Activated CD8-positive, alpha-beta memory T cell treated with anti-CD3 and anti-CD28 coated beads, Interleukin-2, amount 50 U/mL, for 48 hours (primary cell): ENCODE measurements at regions not wholly inside any gene's neighbourhood (a gene's known extent, or its start where the extent isn't known, plus 50 kb on each side); places are given as distances from the start of the nearest gene placed in this dataset.

Experiments
- DNase-seq: peaks from one replicate; pipeline ENCODE4 v3.0.0-alpha.2; 2020

GRCh38 chr14:98704441-98704840 lies 567.6 kb downstream of the BCL11B start:
- no peak for DNase-seq

DNA sequence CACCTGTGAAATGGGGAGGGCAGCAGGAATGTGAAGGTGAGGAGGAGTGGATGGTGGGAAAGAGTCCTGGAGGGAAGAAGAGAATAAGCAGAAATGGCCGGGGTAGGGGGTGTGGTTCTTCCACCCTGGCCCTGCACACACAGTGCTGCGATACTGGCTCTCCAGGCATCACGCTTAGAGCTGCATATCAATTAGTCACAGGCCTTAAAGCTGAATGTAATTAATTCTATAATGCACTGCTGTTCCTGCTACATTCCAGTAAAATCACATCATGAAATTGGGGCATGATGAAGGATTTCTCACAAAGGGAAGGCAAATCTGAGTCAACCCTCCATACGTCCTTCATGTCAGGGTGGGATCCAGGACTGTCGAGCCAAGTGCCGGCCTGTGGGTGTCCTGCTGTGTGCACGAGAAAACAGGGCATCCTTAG lies 566.1 kb downstream of the BCL11B start:
- DNase-seq = no peak

DNA sequence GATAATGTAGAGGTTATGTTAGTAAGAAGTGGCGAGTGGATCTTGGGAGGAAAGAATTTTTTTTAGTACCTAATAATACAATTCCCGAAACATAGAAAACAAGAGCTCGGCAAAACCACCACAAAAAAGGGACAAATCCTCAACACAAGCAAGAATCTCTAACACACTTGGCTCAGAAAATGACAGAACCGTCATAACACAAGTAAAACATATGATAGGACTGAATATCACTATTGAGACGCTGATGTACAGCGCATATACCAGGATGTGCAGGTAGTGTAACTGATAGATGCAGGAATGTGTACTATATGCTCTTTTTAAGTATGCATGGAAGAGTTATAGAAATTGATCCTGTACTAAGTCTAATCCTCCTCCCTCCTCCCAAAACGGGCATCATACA lies 564.5 kb downstream of the BCL11B start:
- DNase-seq = no peak

DNA sequence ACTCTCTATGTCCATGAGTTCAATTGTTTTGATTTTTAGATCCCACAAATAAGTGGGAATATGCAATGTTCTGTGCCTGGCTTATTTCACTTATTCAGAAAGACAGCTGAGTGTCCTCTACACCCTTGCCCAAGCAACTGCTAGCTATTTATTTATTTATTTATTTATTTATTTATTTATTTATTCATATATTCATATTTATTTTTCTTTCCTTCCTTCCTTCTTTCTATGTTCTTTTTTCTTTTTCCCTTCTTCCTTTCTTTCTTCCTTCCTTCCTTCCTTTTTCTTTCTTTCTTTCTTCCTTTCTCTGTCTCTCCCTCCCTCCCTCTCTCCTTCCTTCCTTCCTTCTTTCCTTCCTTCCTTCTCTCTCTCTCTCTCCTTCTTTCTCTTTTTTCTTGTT lies 563.4 kb downstream of the BCL11B start:
- no peak for DNase-seq

DNA sequence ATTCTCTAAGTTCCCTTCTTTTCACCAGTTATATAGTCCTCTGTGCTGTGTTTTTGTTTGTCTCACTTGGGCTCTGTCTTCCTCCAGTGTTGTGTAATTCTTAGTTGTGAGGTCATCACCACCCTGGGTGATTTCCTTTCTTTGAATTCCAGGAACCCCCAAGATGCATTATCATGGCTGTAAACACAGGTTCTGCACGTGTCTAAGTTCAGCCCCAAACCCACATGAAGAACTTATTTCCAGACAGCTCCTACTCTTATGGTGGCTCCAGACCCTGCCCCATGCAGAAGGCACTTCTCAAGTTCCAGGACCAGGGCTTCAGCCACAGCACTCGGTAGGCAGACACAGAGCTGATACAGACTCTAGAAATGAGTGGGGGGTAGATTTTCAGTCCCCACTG lies 560.5 kb downstream of the BCL11B start:
- DNase-seq = no peak

GRCh38 chr14:98714626-98715425 lies 557.2 kb downstream of the BCL11B start:
- no peak for DNase-seq

DNA sequence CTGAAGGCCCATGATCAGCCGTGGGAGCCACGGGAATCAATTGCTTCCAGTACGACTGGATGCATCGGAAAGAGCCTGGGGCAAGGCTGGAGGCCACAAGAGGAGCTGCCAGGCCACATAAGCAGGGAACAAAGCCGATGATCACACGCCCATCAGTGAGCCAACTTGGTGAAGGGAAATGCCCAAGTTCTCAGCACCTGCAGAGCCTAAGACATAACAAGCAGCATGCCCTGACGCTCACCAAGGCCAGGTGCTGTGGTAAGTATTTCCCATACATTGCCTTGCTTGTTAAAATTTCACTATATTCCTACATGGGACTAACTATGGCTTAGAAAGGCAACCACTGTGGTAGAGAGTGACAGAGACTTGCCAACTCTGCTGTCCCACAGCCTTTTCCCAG lies 555.9 kb downstream of the BCL11B start:
- DNase-seq = no peak

- no peak for DNase-seq
Measured at GRCh38 chr14:98721061-98721460, 550.9 kb downstream of the BCL11B start.

DNA sequence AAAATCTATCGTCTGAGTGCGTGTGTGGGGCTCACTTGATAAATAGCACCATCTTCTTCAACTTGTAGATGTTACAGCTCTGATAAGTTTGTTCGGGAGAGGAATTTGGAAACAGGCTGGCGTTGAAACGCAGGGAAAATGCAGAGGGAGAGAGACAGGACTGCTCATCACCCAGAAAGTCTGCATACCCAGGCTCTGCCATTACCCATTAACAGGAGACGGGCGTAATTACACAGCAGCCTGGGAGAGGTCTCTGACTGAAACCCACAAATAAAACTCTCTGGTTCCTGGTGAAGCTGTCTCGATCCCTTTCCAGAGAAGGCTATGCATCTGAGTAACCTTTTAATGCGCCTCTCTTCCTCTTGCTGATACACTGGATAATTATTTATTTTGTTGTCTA lies 547.3 kb downstream of the BCL11B start:
- no peak for DNase-seq

GRCh38 chr14:98725191-98725590 lies 546.8 kb downstream of the BCL11B start:
- no peak for DNase-seq

- no peak for DNase-seq
Measured at GRCh38 chr14:98725676-98726075, 546.3 kb downstream of the BCL11B start.

DNA sequence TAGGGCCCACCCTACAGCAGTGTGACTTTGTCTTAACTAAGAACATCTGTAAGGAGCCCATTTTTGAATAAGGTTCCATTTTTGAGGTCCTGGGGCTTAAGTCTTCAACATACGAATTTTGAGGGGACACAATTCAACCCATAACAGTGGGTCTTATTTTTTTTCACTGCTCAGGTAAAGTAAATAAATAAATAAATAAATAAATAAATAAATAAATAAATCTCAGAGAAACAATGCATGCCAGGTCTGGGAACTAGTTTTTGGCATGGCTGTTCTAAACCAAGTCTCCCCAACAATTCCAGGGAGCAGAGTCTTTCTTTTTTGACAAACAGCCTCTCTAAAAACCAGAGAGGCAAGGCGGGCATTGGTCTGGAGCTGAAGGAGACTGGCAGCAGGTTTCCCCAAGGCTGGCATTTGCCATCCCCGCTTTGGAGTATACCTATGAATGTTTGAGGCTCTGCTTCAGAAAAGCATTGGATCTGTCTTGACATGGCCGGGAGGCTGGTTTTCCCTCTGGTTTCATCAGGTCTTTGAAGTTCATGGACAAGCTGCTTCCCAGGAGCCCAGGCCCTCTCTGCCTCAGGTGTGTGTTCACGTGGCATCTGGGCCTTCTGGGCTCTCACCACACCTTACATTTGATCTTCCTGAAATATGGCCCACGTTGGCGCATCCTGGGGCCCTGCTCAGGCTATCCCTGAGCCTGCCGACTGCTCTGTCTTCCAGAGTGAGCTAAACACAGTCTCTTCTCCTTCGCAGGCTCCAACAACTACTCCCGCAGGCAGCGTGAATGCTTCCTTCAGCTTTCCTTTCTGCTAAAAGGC lies 545.2 kb downstream of the BCL11B start:
- DNase-seq = no peak

GRCh38 chr14:98728024-98728423 lies 544.0 kb downstream of the BCL11B start:
- DNase-seq = no peak

DNA sequence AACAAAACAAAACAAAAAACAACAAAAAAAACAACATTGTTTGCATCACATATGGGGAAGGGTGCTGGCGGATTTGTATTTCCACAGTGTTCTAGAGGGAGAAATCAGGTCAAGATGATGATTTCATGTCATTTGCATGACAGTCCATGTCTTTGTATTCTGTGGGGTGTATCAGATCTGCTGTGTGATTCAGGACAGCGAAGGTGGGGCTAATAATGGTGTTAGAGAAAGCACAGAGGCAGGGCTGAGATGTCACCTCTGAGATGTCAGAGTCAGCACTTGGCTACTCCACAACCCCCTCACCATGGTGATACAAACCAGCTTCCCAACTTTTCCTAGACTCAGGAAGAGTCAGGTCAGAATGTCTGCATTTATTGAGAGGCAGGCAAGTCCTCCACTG lies 543.2 kb downstream of the BCL11B start:
- DNase-seq = no peak

- DNase-seq = no peak
Measured at GRCh38 chr14:98731286-98731685, 540.7 kb downstream of the BCL11B start.

- no peak for DNase-seq
Measured at GRCh38 chr14:98731701-98732100, 540.3 kb downstream of the BCL11B start.

DNA sequence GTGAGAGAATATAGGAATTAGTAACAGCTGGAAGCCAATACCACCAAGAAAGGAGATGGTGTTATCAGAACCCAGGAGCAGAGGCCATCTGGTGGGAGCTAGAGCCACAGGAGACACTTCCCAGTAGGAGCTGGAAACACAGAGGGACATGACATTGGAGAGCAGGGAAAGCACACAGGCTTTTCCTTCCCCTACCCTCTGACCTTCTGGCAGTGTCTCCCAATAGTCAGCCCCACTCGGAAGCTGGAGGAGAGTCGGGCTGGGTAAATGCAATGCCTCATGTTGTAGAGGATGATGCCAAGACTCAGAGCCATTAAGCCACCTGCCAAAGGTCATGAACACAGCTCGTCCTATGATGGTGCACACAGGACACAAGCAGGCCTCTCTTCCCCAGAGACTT lies 538.5 kb downstream of the BCL11B start:
- DNase-seq = no peak

DNA sequence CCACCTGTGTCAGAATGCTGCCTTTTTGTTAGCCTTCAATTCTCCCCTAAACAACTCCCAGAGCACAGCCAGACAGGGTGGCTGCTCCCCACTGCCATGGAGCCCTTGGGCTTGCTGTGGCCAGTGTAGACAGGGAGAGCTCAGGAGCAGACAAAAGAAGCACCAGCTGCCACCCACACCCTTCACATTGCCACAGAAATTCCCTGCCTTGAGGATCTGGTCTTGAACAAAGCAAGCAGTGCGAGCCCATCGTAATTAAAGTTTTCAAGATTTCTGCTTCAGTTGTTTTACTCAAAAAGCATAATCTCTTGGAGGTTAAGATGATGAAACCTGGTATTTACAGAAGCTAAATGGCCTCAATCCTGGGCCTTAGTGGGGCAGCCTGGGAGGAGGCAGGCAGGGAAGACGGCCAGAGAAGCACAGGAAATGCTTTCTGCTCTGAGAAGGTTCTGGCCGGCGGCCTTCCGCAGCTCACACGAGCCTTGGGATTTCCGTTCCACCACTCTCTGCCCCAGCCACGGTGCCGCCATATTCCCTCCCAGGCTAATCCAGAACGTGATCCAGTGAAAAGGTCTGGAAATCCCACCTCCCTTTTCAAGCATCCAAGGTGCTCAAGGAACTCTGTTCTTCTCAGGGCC lies 535.2 kb downstream of the BCL11B start:
- DNase-seq = no peak

GRCh38 chr14:98741523-98741922 lies 530.5 kb downstream of the BCL11B start:
- DNase-seq = no peak

- no peak for DNase-seq
Measured at GRCh38 chr14:98742001-98742400, 530.0 kb downstream of the BCL11B start.

GRCh38 chr14:98743536-98743935 lies 528.5 kb downstream of the BCL11B start:
- no peak for DNase-seq

DNA sequence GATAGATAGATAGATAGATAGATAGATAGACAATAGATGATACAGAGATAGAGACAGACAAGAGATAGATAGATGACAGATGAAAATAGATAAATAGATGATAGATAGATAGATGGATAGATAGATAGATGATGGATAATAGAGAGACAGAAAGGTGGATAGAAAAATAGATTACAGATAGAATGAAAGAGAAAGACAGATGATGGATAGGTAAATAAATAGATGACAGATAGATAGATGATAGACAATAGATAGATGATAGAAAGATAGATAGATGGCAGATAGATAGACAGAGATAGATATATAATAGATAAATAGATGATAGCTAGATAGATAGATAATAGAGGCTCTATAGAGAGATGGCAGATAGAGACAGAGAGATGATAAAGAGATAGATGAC lies 523.0 kb downstream of the BCL11B start:
- DNase-seq = no peak

DNA sequence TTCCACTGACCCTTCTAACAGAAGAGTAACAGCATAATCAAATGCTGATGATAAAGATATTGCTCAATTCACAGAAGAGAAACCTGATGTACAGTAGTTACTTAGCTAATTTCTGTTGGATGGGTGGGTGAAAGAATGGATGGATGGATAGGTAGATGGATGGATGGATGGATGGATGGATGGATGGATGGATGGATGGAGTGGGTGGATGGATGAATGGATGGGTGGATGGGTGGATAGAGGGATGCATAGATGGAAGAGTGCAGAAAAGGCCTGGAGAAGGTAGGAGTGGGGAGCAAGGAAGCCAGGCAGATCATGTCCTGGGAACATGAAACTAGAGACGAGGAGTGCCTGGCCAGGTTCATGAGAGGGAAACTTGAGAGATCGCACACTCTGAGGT lies 520.9 kb downstream of the BCL11B start:
- DNase-seq = no peak

DNA sequence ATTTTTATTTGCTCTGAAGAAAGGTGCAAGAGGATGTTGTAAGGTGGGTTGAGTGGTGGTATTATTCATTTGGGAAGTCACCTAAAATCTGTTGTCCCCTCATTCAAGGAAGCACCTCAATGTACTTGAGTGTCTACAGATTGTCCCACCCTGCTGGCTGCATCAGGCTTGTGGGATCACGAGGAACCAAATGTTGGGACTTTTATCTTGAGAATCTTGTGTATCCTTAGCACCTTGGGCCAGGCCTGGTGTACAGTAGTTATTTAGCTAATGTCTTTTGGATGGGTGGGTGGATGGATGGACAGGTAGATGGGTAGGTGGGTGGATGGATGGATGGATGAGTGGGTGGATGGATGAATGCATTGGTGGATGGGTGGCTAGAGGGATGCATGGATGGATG lies 519.3 kb downstream of the BCL11B start:
- no peak for DNase-seq
